Left ventricle myocardium inferior (tissue), 1 donor: ENCODE measurements at regions not wholly inside any gene's neighbourhood (a gene's known extent, or its start where the extent isn't known, plus 50 kb on each side); places are given as distances from the start of the nearest gene placed in this dataset.

ENCODE experiments used
- DNase-seq: peaks from one replicate; pipeline ENCODE4 v3.0.0-alpha.2; 2020
- H3K27ac ChIP-seq: fragments of 200-600 bp; replicated peaks from 2 replicates; pipeline ENCODE4 v1.8.0; 2021
- H3K27me3 ChIP-seq: fragments of 200-600 bp; 2 replicates; pipeline ENCODE4 v1.8.0; 2021; ENCODE audit warnings: low read depth
- H3K36me3 ChIP-seq: fragments of 200-600 bp; 2 replicates; pipeline ENCODE4 v1.8.0; 2021
- H3K4me1 ChIP-seq: fragments of 200-600 bp; 2 replicates; pipeline ENCODE4 v1.8.0; 2021
- H3K4me3 ChIP-seq: fragments of 200-600 bp; 2 replicates; pipeline ENCODE4 v1.8.0; 2021; ENCODE audit warnings: mild to moderate bottlenecking, moderate library complexity
- H3K9me3 ChIP-seq: fragments of 200-600 bp; replicated peaks from 2 replicates; pipeline ENCODE4 v1.8.0; 2021
- CTCF ChIP-seq: fragments of 200-600 bp; IDR thresholded peaks from 2 replicates; pipeline ENCODE4 v1.8.0; 2021; ENCODE audit warnings: antibody characterized with exemption, mild to moderate bottlenecking, borderline replicate concordance
- intact Hi-C: fragments of 100-400 bp; cut with micrococcal nuclease; formaldehyde crosslinking; loops from one replicate; pipeline ENCODE4 v1.11.0; 2022
- donor health status: DM: no; HTN: yes; CAD: no; lungs with severe emphysema.

GRCh38 chr21:16324630-16325029 is 594.8 kb downstream of the USP25 start:
- intact Hi-C loops, result loop anchor here (10.0 kb wide), 1 partner anchor 130 kb away; no protein-coding TSS in a partner anchor
- DNase-seq, result no peak
- no peak overlapping the region for H3K27ac ChIP-seq
- H3K9me3 ChIP-seq, result no peaks in the 10 kb centered on the region
- H3K4me1 ChIP-seq, result peaks cover 5% of the 10 kb centered on the region
- H3K36me3 ChIP-seq, result no peaks in the 10 kb centered on the region
- H3K27me3 ChIP-seq, result no peaks in the 10 kb centered on the region
- no peak for TF ChIP-seq CTCF
- no peak overlapping the region for H3K4me3 ChIP-seq

GRCh38 chr21:16330082-16330907 is 600.5 kb downstream of the USP25 start:
- H3K27me3 ChIP-seq, result no peaks in the 10 kb centered on the region
- peak; percentile 84 for TF ChIP-seq CTCF
- no peaks in the 10 kb centered on the region for H3K9me3 ChIP-seq
- no peak for DNase-seq
- H3K4me3 ChIP-seq, result peak overlapping the region; percentile 39
- H3K4me1 ChIP-seq, result peaks cover 10% of the 10 kb centered on the region
- intact Hi-C loops, result no loop called here
- no peaks in the 10 kb centered on the region for H3K36me3 ChIP-seq
- no peak overlapping the region for H3K27ac ChIP-seq

- DNase-seq, result no peak
- Histone ChIP-seq H3K36me3 (no peaks in the 10 kb centered on the region), H3K4me1 (peaks cover 10% of the 10 kb centered on the region), H3K27me3 (no peaks in the 10 kb centered on the region), H3K27ac (no peak overlapping the region), H3K9me3 (no peaks in the 10 kb centered on the region), H3K4me3 (peak overlapping the region; percentile 39)
- intact Hi-C loops, result no loop called here
- TF ChIP-seq CTCF, result no peak
These were observed 601.1 kb downstream of the USP25 start for GRCh38 chr21:16330908-16331268.

GRCh38 chr21:16337266-16337665 is 607.5 kb downstream of the USP25 start:
- intact Hi-C loops, result no loop called here
- H3K9me3 ChIP-seq, result no peaks in the 10 kb centered on the region

GRCh38 chr21:16342932-16343331 is 613.1 kb downstream of the USP25 start:
- no peaks in the 10 kb centered on the region for H3K4me1 ChIP-seq
- no peak for TF ChIP-seq CTCF
- no peak overlapping the region for H3K4me3 ChIP-seq
- no peaks in the 10 kb centered on the region for H3K27me3 ChIP-seq
- intact Hi-C loops, result no loop called here
- no peaks in the 10 kb centered on the region for H3K36me3 ChIP-seq
- no peak for DNase-seq
- no peaks in the 10 kb centered on the region for H3K9me3 ChIP-seq
- H3K27ac ChIP-seq, result no peak overlapping the region

More at GRCh38 chr21:16337266-16337665, 607.5 kb downstream of the USP25 start:
- H3K27ac ChIP-seq, result no peak overlapping the region
- H3K27me3 ChIP-seq, result no peaks in the 10 kb centered on the region
- no peaks in the 10 kb centered on the region for H3K36me3 ChIP-seq
- DNase-seq, result no peak
- no peaks in the 10 kb centered on the region for H3K4me1 ChIP-seq
- no peak for TF ChIP-seq CTCF
- no peak overlapping the region for H3K4me3 ChIP-seq
